PC-9 (cell line): ENCODE measurements at regions not wholly inside any gene's neighbourhood (a gene's known extent, or its start where the extent isn't known, plus 50 kb on each side); places are given as distances from the start of the nearest gene placed in this dataset.

Experiments
- CTCF ChIP-seq: fragments of 200-600 bp; sonication (generic); conservative IDR thresholded peaks from 2 replicates; pipeline ENCODE4 v1.6.1; 2017; ENCODE audit warnings: mixed run types, antibody characterized with exemption, mild to moderate bottlenecking, moderate library complexity
- EZH2 ChIP-seq: fragments of 200-600 bp; sonication (generic); IDR thresholded peaks from 2 replicates; pipeline ENCODE4 v1.8.0; 2017; ENCODE audit warnings: antibody characterized with exemption, low read depth

GRCh38 chr6:4470698-4471210 lies 305.4 kb upstream of the CDYL start:
- TF ChIP-seq CTCF: no peak
- TF ChIP-seq EZH2: no peak
